ENCODE measurements at regions not wholly inside any gene's neighbourhood (a gene's known extent, or its start where the extent isn't known, plus 50 kb on each side); places are given as distances from the start of the nearest gene placed in this dataset.

DNA sequence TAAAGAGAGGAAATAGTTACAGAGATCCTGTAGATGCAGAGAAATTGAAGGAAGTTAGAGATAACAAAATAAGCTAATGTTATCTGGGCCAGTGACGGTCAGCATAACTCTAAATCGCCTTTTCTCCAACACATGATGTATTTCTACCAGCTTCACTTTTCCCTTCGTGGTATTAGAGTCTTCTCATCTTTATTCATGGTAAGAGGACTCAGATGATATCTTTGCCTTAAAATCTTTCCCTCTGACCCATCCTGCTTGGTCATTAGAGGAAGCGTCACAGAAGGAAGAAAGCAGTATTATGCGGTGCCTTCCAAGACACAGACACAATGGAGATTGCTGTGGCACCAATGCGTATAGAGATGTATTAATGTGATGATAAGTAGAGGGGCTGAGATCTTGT is 320.7 kb upstream of the GOLIM4 start:
- TF ChIP-seq, protein P1, sequence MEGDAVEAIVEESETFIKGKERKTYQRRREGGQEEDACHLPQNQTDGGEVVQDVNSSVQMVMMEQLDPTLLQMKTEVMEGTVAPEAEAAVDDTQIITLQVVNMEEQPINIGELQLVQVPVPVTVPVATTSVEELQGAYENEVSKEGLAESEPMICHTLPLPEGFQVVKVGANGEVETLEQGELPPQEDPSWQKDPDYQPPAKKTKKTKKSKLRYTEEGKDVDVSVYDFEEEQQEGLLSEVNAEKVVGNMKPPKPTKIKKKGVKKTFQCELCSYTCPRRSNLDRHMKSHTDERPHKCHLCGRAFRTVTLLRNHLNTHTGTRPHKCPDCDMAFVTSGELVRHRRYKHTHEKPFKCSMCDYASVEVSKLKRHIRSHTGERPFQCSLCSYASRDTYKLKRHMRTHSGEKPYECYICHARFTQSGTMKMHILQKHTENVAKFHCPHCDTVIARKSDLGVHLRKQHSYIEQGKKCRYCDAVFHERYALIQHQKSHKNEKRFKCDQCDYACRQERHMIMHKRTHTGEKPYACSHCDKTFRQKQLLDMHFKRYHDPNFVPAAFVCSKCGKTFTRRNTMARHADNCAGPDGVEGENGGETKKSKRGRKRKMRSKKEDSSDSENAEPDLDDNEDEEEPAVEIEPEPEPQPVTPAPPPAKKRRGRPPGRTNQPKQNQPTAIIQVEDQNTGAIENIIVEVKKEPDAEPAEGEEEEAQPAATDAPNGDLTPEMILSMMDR (IDR thresholded peaks at IDR 0.05; ENCODE audit: insufficient read depth, low read length) = no peak
- TF ChIP-seq, protein P2, sequence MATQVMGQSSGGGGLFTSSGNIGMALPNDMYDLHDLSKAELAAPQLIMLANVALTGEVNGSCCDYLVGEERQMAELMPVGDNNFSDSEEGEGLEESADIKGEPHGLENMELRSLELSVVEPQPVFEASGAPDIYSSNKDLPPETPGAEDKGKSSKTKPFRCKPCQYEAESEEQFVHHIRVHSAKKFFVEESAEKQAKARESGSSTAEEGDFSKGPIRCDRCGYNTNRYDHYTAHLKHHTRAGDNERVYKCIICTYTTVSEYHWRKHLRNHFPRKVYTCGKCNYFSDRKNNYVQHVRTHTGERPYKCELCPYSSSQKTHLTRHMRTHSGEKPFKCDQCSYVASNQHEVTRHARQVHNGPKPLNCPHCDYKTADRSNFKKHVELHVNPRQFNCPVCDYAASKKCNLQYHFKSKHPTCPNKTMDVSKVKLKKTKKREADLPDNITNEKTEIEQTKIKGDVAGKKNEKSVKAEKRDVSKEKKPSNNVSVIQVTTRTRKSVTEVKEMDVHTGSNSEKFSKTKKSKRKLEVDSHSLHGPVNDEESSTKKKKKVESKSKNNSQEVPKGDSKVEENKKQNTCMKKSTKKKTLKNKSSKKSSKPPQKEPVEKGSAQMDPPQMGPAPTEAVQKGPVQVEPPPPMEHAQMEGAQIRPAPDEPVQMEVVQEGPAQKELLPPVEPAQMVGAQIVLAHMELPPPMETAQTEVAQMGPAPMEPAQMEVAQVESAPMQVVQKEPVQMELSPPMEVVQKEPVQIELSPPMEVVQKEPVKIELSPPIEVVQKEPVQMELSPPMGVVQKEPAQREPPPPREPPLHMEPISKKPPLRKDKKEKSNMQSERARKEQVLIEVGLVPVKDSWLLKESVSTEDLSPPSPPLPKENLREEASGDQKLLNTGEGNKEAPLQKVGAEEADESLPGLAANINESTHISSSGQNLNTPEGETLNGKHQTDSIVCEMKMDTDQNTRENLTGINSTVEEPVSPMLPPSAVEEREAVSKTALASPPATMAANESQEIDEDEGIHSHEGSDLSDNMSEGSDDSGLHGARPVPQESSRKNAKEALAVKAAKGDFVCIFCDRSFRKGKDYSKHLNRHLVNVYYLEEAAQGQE (IDR thresholded peaks at IDR 0.05; ENCODE audit: insufficient replicate concordance, low read depth) = no peak
- TF ChIP-seq POLR2AphosphoS5 (IDR thresholded peaks at IDR 0.05; ENCODE audit: low read depth) = no peak
- no peak for TF ChIP-seq SPI1 (IDR thresholded peaks at IDR 0.05; ENCODE audit: borderline replicate concordance, low read depth)
- TF ChIP-seq GABPA (IDR thresholded peaks at IDR 0.05; ENCODE audit: low read depth) = no peak

Measured in HL-60 (cell line).